ENCODE measurements at regions not wholly inside any gene's neighbourhood (a gene's known extent, or its start where the extent isn't known, plus 50 kb on each side); places are given as distances from the start of the nearest gene placed in this dataset.

GRCh38 chr4:10891866-10892265 is 207.3 kb upstream of the CLNK start:
- ATAC-seq, result no peak
- 10 to 29% methylated on average over 2 of the region's 2 CpGs for WGBS, 2 donors (ENCODE audit: low coverage in 1 of 2)
- Histone ChIP-seq H3K9me3 (no peaks in the 10 kb centered on the region), H3K27ac (no peak overlapping the region), H3K4me1 (no peaks in the 10 kb centered on the region), H3K27me3 (no peaks in the 10 kb centered on the region), H3K36me3 (no peaks in the 10 kb centered on the region), H3K4me3 (no peak overlapping the region)
- TF ChIP-seq, protein P1, sequence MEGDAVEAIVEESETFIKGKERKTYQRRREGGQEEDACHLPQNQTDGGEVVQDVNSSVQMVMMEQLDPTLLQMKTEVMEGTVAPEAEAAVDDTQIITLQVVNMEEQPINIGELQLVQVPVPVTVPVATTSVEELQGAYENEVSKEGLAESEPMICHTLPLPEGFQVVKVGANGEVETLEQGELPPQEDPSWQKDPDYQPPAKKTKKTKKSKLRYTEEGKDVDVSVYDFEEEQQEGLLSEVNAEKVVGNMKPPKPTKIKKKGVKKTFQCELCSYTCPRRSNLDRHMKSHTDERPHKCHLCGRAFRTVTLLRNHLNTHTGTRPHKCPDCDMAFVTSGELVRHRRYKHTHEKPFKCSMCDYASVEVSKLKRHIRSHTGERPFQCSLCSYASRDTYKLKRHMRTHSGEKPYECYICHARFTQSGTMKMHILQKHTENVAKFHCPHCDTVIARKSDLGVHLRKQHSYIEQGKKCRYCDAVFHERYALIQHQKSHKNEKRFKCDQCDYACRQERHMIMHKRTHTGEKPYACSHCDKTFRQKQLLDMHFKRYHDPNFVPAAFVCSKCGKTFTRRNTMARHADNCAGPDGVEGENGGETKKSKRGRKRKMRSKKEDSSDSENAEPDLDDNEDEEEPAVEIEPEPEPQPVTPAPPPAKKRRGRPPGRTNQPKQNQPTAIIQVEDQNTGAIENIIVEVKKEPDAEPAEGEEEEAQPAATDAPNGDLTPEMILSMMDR (IDR thresholded peaks at IDR 0.05), result no peak
- TF ChIP-seq POLR2AphosphoS5 (IDR thresholded peaks at IDR 0.05) (no peak), EP300 (IDR thresholded peaks at IDR 0.05) (no peak), POLR2A (IDR thresholded peaks at IDR 0.05) (no peak)

GRCh38 chr4:10889819-10890218 is 205.3 kb upstream of the CLNK start:
- 91 to 96% methylated on average over 4 of the region's 4 CpGs for WGBS, 2 donors (ENCODE audit: low coverage in 1 of 2)
- TF ChIP-seq EP300 (IDR thresholded peaks at IDR 0.05) (no peak), POLR2A (IDR thresholded peaks at IDR 0.05) (no peak), POLR2AphosphoS5 (IDR thresholded peaks at IDR 0.05) (no peak)
- TF ChIP-seq, protein P1 (IDR thresholded peaks at IDR 0.05), result no peak
- no peak for ATAC-seq
- no peak overlapping the region for H3K4me3 ChIP-seq
- H3K36me3 ChIP-seq, result no peaks in the 10 kb centered on the region
- H3K4me1 ChIP-seq, result no peaks in the 10 kb centered on the region
- H3K9me3 ChIP-seq, result no peaks in the 10 kb centered on the region
- no peak overlapping the region for H3K27ac ChIP-seq
- H3K27me3 ChIP-seq, result no peaks in the 10 kb centered on the region

DNA sequence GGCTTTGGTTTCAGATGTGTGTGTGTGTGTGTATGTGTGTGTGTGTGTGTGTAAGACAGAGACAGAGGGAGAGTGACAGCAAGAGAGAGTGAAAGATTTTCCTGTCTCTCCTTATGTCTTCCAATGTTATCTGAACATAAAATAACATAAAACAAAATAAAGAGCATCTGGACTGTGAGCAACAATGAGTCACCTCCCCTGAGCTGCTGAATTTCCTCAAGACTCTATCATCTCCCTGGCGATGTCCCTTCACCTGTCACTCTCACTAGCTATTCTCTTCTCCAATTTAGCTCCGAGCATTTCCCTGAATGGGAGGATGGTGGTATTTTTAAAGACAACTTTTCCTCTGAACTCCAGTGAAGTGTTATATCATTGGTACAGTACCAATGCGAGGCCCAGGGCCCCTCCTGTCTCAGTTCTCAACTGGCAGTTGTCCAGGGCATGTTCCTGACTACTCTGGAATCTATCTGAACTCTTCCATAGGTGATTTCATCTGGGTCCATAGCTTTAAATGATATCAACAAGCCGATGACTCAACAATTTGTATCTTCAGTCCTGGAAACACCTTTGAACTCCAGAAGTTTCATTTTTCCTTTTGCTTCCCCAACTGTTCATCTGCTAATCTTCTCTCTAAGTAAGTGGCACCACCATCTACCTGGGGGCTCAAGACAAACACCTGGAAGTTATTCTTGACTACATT is 195.0 kb upstream of the CLNK start:
- Histone ChIP-seq H3K4me1 (no peaks in the 10 kb centered on the region), H3K4me3 (no peak overlapping the region), H3K27me3 (no peaks in the 10 kb centered on the region), H3K9me3 (no peaks in the 10 kb centered on the region), H3K36me3 (no peaks in the 10 kb centered on the region), H3K27ac (no peak overlapping the region)
- TF ChIP-seq POLR2AphosphoS5 (IDR thresholded peaks at IDR 0.05) (no peak), EP300 (IDR thresholded peaks at IDR 0.05) (no peak), POLR2A (IDR thresholded peaks at IDR 0.05) (no peak)
- WGBS, 2 donors (ENCODE audit: low coverage in 1 of 2), result 63 to 82% methylated on average over 3 to 4 of the region's 4 CpGs
- no peak for ATAC-seq

GRCh38 chr4:10878861-10879260 is 194.3 kb upstream of the CLNK start:
- no peak for TF ChIP-seq EP300 (IDR thresholded peaks at IDR 0.05)
- no peak for TF ChIP-seq POLR2AphosphoS5 (IDR thresholded peaks at IDR 0.05)
- TF ChIP-seq POLR2A (IDR thresholded peaks at IDR 0.05), result no peak
- Histone ChIP-seq H3K4me1 (no peaks in the 10 kb centered on the region), H3K4me3 (no peak overlapping the region), H3K36me3 (no peaks in the 10 kb centered on the region), H3K27me3 (no peaks in the 10 kb centered on the region), H3K9me3 (peaks cover 0 to 3% (median 0%) of the 10 kb centered on the region in 3 donors), H3K27ac (no peak overlapping the region)
- 80 to 82% methylated on average over 2 of the region's 2 CpGs for WGBS, 2 donors (ENCODE audit: low coverage in 1 of 2)
- ATAC-seq, result no peak

DNA sequence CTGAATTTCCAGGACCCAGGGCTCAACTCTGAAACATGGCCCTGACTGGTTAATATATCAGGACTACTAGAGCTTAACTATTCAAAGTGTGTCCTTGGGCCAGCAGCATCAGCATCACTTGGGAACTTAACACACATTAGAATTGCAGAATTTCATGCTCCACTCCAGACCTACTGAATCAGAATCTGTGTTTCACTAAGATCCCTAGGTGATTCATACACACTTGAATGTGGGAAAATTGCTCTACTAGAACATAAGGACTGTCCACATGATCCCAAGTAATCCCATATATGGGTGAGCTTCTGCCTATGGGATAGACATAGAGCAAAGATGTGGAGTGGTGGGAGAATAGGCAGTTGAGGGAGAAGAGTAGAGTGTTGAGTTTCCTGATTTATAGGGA is 192.5 kb upstream of the CLNK start:
- Histone ChIP-seq H3K27ac (no peak overlapping the region), H3K9me3 (peaks cover 0 to 5% (median 0%) of the 10 kb centered on the region in 3 donors), H3K36me3 (no peaks in the 10 kb centered on the region), H3K4me3 (no peak overlapping the region), H3K4me1 (no peaks in the 10 kb centered on the region), H3K27me3 (no peaks in the 10 kb centered on the region)
- no peak for TF ChIP-seq EP300 (IDR thresholded peaks at IDR 0.05)
- TF ChIP-seq, protein P1 (IDR thresholded peaks at IDR 0.05), result no peak
- TF ChIP-seq POLR2A (IDR thresholded peaks at IDR 0.05), result no peak
- no peak for TF ChIP-seq POLR2AphosphoS5 (IDR thresholded peaks at IDR 0.05)
- no peak for ATAC-seq

DNA sequence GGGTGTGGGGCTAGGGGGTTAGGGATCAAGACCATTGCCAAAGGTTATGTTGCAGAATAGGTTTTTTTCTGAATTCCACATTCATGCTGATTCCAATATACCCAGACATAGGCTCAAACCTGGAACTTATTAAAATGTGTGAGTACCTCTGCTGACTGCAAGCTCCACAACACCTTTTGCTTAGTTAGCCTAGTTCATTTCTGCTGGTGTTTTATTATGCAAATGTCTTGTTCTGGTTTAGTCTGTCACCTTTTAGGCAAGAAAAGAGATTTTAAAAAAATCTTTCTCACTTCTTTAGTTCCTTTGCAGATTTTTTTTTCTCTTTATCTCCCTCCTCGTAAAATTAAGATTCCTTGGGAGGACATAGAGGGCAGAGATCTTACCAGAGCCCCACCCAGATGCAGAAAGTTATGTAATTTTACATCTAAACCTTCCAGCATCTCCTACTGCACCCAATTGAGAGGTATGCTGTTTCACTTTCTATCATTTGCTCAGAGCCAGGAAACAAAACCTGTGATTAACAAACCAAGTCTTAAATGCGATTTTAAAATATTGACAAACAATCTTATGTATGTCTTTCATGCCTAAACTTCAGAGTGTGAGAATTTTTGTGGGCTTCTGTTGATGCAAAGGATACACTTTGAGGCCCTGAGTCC is 190.7 kb upstream of the CLNK start:
- Histone ChIP-seq H3K27ac (no peak overlapping the region), H3K9me3 (peaks cover 0 to 5% (median 0%) of the 10 kb centered on the region in 3 donors), H3K36me3 (no peaks in the 10 kb centered on the region), H3K27me3 (no peaks in the 10 kb centered on the region), H3K4me1 (no peaks in the 10 kb centered on the region), H3K4me3 (no peak overlapping the region)
- WGBS, 2 donors (ENCODE audit: low coverage in 1 of 2), result 72 to 78% methylated on average over 2 of the region's 2 CpGs
- ATAC-seq, result no peak
- TF ChIP-seq POLR2AphosphoS5 (IDR thresholded peaks at IDR 0.05), result no peak
- no peak for TF ChIP-seq POLR2A (IDR thresholded peaks at IDR 0.05)
- TF ChIP-seq EP300 (IDR thresholded peaks at IDR 0.05), result no peak
- TF ChIP-seq, protein P1 (IDR thresholded peaks at IDR 0.05), result no peak

Data from gastroesophageal sphincter (tissue), 4 donors.